MM.1S (cell line): ENCODE measurements at regions not wholly inside any gene's neighbourhood (a gene's known extent, or its start where the extent isn't known, plus 50 kb on each side); places are given as distances from the start of the nearest gene placed in this dataset.

Experiments used
- DNase-seq: peaks from one replicate; pipeline ENCODE4 v3.0.0-alpha.2; 2015
- H2AFZ ChIP-seq: fragments of 300-600 bp; sonication (generic); 2 replicates; pipeline ENCODE4 v1.6.0; 2016; ENCODE audit warnings: antibody characterized with exemption, low read length
- H3F3A ChIP-seq: fragments of 300-600 bp; sonication (generic); 2 replicates; pipeline ENCODE4 v1.6.1; 2016; ENCODE audit warnings: mild to moderate bottlenecking, antibody characterized with exemption, low read length, moderate library complexity, mixed read lengths; ENCODE audit not compliant: insufficient read depth
- H3K27ac ChIP-seq: fragments of 300-600 bp; sonication (generic); 2 replicates; pipeline ENCODE4 v1.5.1; 2016; ENCODE audit warnings: mild to moderate bottlenecking, low read length
- H3K27me3 ChIP-seq: fragments of 300-600 bp; sonication (generic); replicated peaks from 2 replicates; pipeline ENCODE4 v1.6.0; 2016; ENCODE audit warnings: low read length; ENCODE audit not compliant: insufficient read depth
- H3K36me3 ChIP-seq: fragments of 300-600 bp; sonication (generic); replicated peaks from 2 replicates; pipeline ENCODE4 v1.6.1; 2016; ENCODE audit warnings: mild to moderate bottlenecking, low read length, mixed read lengths; ENCODE audit not compliant: insufficient read depth
- H3K4me1 ChIP-seq: fragments of 300-600 bp; sonication (generic); 2 replicates; pipeline ENCODE4 v1.6.1; 2016; ENCODE audit warnings: low read length, mixed read lengths
- H3K4me2 ChIP-seq: fragments of 300-600 bp; sonication (generic); 2 replicates; pipeline ENCODE4 v1.6.0; 2016; ENCODE audit warnings: low read depth, low read length
- H3K4me3 ChIP-seq: fragments of 300-600 bp; sonication (generic); 2 replicates; pipeline ENCODE4 v1.5.1; 2016; ENCODE audit warnings: low read length, mixed read lengths
- H3K79me2 ChIP-seq: fragments of 300-600 bp; sonication (generic); 2 replicates; pipeline ENCODE4 v1.6.1; 2016; ENCODE audit warnings: mixed run types, low read length, mixed read lengths
- H3K9ac ChIP-seq: fragments of 300-600 bp; sonication (generic); 2 replicates; pipeline ENCODE4 v1.6.1; 2016; ENCODE audit warnings: low read length, mixed read lengths
- H3K9me2 ChIP-seq: fragments of 300-600 bp; sonication (generic); replicated peaks from 2 replicates; pipeline ENCODE4 v1.6.1; 2016; ENCODE audit warnings: mild to moderate bottlenecking, low read length, mixed read lengths; ENCODE audit not compliant: insufficient read depth
- H3K9me3 ChIP-seq: fragments of 300-600 bp; sonication (generic); replicated peaks from 2 replicates; pipeline ENCODE4 v1.6.1; 2016; ENCODE audit warnings: mild to moderate bottlenecking, low read length, mixed read lengths; ENCODE audit not compliant: insufficient read depth
- H4K20me1 ChIP-seq: fragments of 300-600 bp; sonication (generic); 2 replicates; pipeline ENCODE4 v1.6.1; 2016; ENCODE audit warnings: mild to moderate bottlenecking, low read length, moderate library complexity, mixed read lengths; ENCODE audit not compliant: insufficient read depth
- CTCF ChIP-seq: fragments of 300-600 bp; sonication (generic); IDR thresholded peaks from 2 replicates; pipeline ENCODE4 v1.5.1; 2016; ENCODE audit warnings: antibody characterized with exemption, low read length, mixed read lengths
- EZH2 ChIP-seq: fragments of 300-600 bp; sonication (generic); optimal IDR thresholded peaks from 2 replicates; pipeline ENCODE3; 2017; ENCODE audit warnings: low read depth, mild to moderate bottlenecking, antibody characterized with exemption, low read length, mixed read lengths
- EZH2phosphoT487 ChIP-seq: fragments of 300-600 bp; sonication (generic); IDR thresholded peaks from 2 replicates; pipeline ENCODE4 v1.6.1; 2018; ENCODE audit warnings: antibody characterized with exemption, low read length

- Histone ChIP-seq H3K36me3 (no peaks in the 10 kb centered on the region), H3K4me1 (no peaks in the 10 kb centered on the region), H4K20me1 (no peaks in the 10 kb centered on the region), H3K79me2 (no peaks in the 10 kb centered on the region), H3K9ac (no peak overlapping the region), H3F3A (no peaks in the 10 kb centered on the region), H3K27ac (no peak overlapping the region), H3K27me3 (no peaks in the 10 kb centered on the region), H3K9me3 (no peaks in the 10 kb centered on the region), H3K4me2 (no peak overlapping the region), H3K4me3 (no peak overlapping the region), H3K9me2 (no peaks in the 10 kb centered on the region), H2AFZ (no peak overlapping the region)
- DNase-seq, result no peak
- TF ChIP-seq EZH2, result no peak
- TF ChIP-seq CTCF, result no peak
Measured at GRCh38 chr3:120528163-120528562, 68.0 kb upstream of the NDUFB4 start.

GRCh38 chr3:120526011-120526870 lies 69.9 kb upstream of the NDUFB4 start:
- Histone ChIP-seq H3K27me3 (no peaks in the 10 kb centered on the region), H3K9me3 (no peaks in the 10 kb centered on the region), H4K20me1 (no peaks in the 10 kb centered on the region), H3F3A (no peaks in the 10 kb centered on the region), H3K9ac (no peak overlapping the region), H3K4me3 (no peak overlapping the region), H3K36me3 (no peaks in the 10 kb centered on the region), H3K4me2 (no peak overlapping the region), H3K79me2 (no peaks in the 10 kb centered on the region), H3K27ac (no peak overlapping the region), H2AFZ (no peak overlapping the region), H3K4me1 (no peaks in the 10 kb centered on the region), H3K9me2 (no peaks in the 10 kb centered on the region)
- no peak for DNase-seq
- TF ChIP-seq EZH2 (no peak), EZH2phosphoT487 (no peak), CTCF (no peak)

GRCh38 chr3:120524171-120524923 lies 71.8 kb upstream of the NDUFB4 start:
- H3K9me3 ChIP-seq, result no peaks in the 10 kb centered on the region
- TF ChIP-seq CTCF, result no peak
- TF ChIP-seq EZH2phosphoT487, result no peak
- no peak for TF ChIP-seq EZH2
- no peaks in the 10 kb centered on the region for H3K27me3 ChIP-seq
- H3K27ac ChIP-seq, result no peak overlapping the region
- H3K4me3 ChIP-seq, result no peak overlapping the region
- H4K20me1 ChIP-seq, result no peaks in the 10 kb centered on the region
- H3K4me1 ChIP-seq, result no peaks in the 10 kb centered on the region
- H3K9me2 ChIP-seq, result no peaks in the 10 kb centered on the region
- no peaks in the 10 kb centered on the region for H3K79me2 ChIP-seq
- H3F3A ChIP-seq, result no peaks in the 10 kb centered on the region
- no peaks in the 10 kb centered on the region for H3K36me3 ChIP-seq
- H2AFZ ChIP-seq, result no peak overlapping the region
- no peak for DNase-seq
- H3K4me2 ChIP-seq, result no peak overlapping the region
- no peak overlapping the region for H3K9ac ChIP-seq
